NT2/D1 (cell line): ENCODE measurements at regions not wholly inside any gene's neighbourhood (a gene's known extent, or its start where the extent isn't known, plus 50 kb on each side); places are given as distances from the start of the nearest gene placed in this dataset.

Source experiments
- SUZ12 ChIP-seq: IDR thresholded peaks from 2 replicates; pipeline ENCODE4 v1.6.1; 2011; ENCODE audit not compliant: insufficient read length, insufficient read depth; ENCODE audit errors: extremely low read depth
- YY1 ChIP-seq: IDR thresholded peaks from 2 replicates; pipeline ENCODE4 v1.6.1; 2011; ENCODE audit not compliant: insufficient read length, insufficient read depth
- ZNF274 ChIP-seq: IDR thresholded peaks from 2 replicates; pipeline ENCODE4 v1.6.1; 2011; ENCODE audit warnings: mild to moderate bottlenecking, low read depth, low read length

DNA sequence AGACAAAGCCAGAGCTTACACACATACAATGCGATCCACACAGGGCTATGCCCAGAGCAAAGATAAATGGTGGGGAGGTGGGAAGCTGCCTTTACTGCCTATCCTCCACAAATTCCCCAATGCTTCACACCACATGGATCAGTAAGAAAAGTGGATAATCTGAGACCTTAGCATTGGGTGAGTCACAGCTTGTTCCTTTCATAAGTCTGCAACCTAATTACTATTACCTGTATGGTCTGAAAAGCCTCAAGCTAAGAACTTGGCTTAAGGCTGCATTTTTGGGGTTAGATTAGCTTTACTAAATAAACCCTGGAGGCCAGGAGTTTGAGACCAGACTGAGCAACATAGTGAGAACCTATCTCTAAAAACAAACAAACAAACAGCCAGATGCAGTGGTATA is 66.0 kb upstream of the BTBD3 start:
- TF ChIP-seq YY1, result no peak
- TF ChIP-seq SUZ12, result no peak
- no peak for TF ChIP-seq ZNF274
